ENCODE measurements at regions not wholly inside any gene's neighbourhood (a gene's known extent, or its start where the extent isn't known, plus 50 kb on each side); places are given as distances from the start of the nearest gene placed in this dataset.

DNA sequence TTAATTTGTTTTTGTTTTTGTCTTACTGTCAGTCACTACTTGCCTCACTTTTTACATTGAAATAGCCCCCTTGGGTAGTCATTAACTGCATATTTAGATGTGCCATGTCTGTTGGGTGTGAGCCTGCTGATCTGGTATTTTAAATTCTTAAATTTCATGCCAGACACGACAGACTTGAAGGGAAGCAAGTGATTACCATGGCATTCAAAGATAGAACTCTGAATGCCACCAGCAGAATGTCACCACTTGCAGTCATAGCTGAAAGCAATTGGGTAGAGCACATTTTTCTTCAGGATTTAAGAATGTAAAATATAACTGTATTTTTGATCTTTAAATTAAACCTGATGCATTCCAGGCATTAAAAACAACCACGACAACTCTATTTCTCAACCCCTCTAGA is 396.5 kb upstream of the ATP10A start:
- TF ChIP-seq, protein P1, sequence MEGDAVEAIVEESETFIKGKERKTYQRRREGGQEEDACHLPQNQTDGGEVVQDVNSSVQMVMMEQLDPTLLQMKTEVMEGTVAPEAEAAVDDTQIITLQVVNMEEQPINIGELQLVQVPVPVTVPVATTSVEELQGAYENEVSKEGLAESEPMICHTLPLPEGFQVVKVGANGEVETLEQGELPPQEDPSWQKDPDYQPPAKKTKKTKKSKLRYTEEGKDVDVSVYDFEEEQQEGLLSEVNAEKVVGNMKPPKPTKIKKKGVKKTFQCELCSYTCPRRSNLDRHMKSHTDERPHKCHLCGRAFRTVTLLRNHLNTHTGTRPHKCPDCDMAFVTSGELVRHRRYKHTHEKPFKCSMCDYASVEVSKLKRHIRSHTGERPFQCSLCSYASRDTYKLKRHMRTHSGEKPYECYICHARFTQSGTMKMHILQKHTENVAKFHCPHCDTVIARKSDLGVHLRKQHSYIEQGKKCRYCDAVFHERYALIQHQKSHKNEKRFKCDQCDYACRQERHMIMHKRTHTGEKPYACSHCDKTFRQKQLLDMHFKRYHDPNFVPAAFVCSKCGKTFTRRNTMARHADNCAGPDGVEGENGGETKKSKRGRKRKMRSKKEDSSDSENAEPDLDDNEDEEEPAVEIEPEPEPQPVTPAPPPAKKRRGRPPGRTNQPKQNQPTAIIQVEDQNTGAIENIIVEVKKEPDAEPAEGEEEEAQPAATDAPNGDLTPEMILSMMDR (IDR thresholded peaks at IDR 0.05; ENCODE audit: poor library complexity): no peak
- no peak for TF ChIP-seq EZH2 (IDR thresholded peaks at IDR 0.05; ENCODE audit: borderline replicate concordance)

Measured in hepatocyte (in vitro differentiated cells).